WERI-Rb-1 (cell line): ENCODE measurements at regions not wholly inside any gene's neighbourhood (a gene's known extent, or its start where the extent isn't known, plus 50 kb on each side); places are given as distances from the start of the nearest gene placed in this dataset.

Source experiments
- DNase-seq: peaks from one replicate; pipeline ENCODE4 v3.0.0-alpha.2; 2020
- H3K27ac ChIP-seq: fragments of 250-450 bp; sonication (Bioruptor Pico); 2 replicates; pipeline ENCODE4 v1.5.1; 2020; ENCODE audit warnings: mild to moderate bottlenecking, moderate library complexity
- H3K27me3 ChIP-seq: fragments of 250-450 bp; sonication (Bioruptor Pico); 2 replicates; pipeline ENCODE4 v1.5.1; 2021; ENCODE audit warnings: mild to moderate bottlenecking, low read depth, moderate library complexity; ENCODE audit not compliant: insufficient read depth, severe bottlenecking
- H3K36me3 ChIP-seq: fragments of 250-450 bp; sonication (Bioruptor Pico); 2 replicates; pipeline ENCODE4 v1.5.1; 2020; ENCODE audit warnings: mild to moderate bottlenecking, moderate library complexity
- H3K4me3 ChIP-seq: 2 replicates; pipeline ENCODE4 v1.5.1; 2011; ENCODE audit warnings: low read depth, mild to moderate bottlenecking, control low read depth, low read length
- H3K9me3 ChIP-seq: fragments of 250-450 bp; sonication (Bioruptor Pico); 2 replicates; pipeline ENCODE4 v1.5.1; 2021; ENCODE audit warnings: mild to moderate bottlenecking, moderate library complexity; ENCODE audit not compliant: severe bottlenecking
- TF ChIP-seq, protein P1 (sequence below): IDR thresholded peaks from 2 replicates; pipeline ENCODE4 v1.5.1; 2011; ENCODE audit warnings: low read depth, mild to moderate bottlenecking, control low read depth, inconsistent platforms, low read length

GRCh38 chr5:20524991-20525529 lies 537.1 kb upstream of the CDH18 start:
- Histone ChIP-seq H3K9me3 (no peaks in the 10 kb centered on the region), H3K27ac (no peak overlapping the region), H3K4me3 (no peak overlapping the region), H3K36me3 (no peaks in the 10 kb centered on the region), H3K27me3 (no peaks in the 10 kb centered on the region)
- TF ChIP-seq, protein P1, sequence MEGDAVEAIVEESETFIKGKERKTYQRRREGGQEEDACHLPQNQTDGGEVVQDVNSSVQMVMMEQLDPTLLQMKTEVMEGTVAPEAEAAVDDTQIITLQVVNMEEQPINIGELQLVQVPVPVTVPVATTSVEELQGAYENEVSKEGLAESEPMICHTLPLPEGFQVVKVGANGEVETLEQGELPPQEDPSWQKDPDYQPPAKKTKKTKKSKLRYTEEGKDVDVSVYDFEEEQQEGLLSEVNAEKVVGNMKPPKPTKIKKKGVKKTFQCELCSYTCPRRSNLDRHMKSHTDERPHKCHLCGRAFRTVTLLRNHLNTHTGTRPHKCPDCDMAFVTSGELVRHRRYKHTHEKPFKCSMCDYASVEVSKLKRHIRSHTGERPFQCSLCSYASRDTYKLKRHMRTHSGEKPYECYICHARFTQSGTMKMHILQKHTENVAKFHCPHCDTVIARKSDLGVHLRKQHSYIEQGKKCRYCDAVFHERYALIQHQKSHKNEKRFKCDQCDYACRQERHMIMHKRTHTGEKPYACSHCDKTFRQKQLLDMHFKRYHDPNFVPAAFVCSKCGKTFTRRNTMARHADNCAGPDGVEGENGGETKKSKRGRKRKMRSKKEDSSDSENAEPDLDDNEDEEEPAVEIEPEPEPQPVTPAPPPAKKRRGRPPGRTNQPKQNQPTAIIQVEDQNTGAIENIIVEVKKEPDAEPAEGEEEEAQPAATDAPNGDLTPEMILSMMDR = no peak
- no peak for DNase-seq

DNA sequence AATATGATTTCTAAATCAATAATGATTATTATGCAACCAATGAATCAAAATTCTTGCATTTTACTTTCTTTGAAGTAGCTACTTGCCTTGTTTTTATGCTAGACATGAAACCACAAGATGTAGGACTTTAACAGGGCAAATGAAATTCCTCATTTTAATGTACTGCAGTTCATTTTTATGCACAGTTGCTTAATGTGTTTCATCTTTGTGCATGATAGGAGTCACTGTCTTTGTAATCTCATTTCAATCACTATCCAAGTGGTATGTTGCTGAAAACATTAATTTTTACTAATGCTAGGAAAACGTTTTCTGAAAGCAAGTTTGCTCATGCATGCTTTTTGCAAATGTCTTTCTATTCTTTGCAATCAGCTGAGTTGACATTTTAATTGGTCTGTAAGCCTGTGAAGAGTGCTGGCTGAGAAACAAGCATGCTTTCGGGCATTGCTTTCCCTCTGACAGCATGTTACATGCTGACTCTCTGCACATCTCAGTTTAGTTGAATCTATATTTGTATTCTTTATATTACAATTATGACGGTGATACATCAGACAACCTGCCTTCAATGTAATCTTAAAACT lies 535.0 kb upstream of the CDH18 start:
- TF ChIP-seq, protein P1 = no peak
- H3K9me3 ChIP-seq = no peaks in the 10 kb centered on the region
- DNase-seq = no peak
- H3K36me3 ChIP-seq = no peaks in the 10 kb centered on the region
- H3K27me3 ChIP-seq = no peaks in the 10 kb centered on the region
- H3K27ac ChIP-seq = no peak overlapping the region
- no peak overlapping the region for H3K4me3 ChIP-seq

GRCh38 chr5:20515606-20516005 lies 527.6 kb upstream of the CDH18 start:
- Histone ChIP-seq H3K27me3 (no peaks in the 10 kb centered on the region), H3K27ac (no peak overlapping the region), H3K36me3 (no peaks in the 10 kb centered on the region), H3K4me3 (no peak overlapping the region), H3K9me3 (no peaks in the 10 kb centered on the region)
- no peak for DNase-seq
- TF ChIP-seq, protein P1 = no peak

GRCh38 chr5:20514145-20514544 lies 526.1 kb upstream of the CDH18 start:
- no peaks in the 10 kb centered on the region for H3K36me3 ChIP-seq
- H3K4me3 ChIP-seq = no peak overlapping the region
- no peaks in the 10 kb centered on the region for H3K27me3 ChIP-seq
- TF ChIP-seq, protein P1 = no peak
- H3K27ac ChIP-seq = no peak overlapping the region
- DNase-seq = no peak
- H3K9me3 ChIP-seq = no peaks in the 10 kb centered on the region

- Histone ChIP-seq H3K27ac (no peak overlapping the region), H3K9me3 (no peaks in the 10 kb centered on the region), H3K27me3 (no peaks in the 10 kb centered on the region), H3K36me3 (no peaks in the 10 kb centered on the region), H3K4me3 (no peak overlapping the region)
- TF ChIP-seq, protein P1 = no peak
- no peak for DNase-seq
Measured at GRCh38 chr5:20500546-20500945, 512.5 kb upstream of the CDH18 start.

DNA sequence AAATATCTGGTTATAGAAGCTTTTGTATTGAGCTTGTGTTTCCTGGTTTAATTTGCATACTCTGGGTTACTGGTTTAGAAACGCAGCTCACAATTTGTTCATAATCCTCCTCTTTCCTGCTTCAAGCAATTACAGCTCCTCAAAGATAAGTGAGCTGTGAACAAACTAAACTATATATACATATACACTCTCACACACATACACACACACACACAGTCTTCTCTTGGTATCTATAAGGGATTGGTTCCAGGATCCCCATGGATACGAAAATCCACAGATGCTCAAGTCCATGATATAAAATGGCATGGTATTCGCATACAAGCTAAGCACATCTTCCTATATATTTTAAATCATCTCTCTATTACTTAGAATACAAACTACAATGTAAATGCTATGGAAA lies 510.9 kb upstream of the CDH18 start:
- H3K4me3 ChIP-seq = no peak overlapping the region
- DNase-seq = no peak
- no peaks in the 10 kb centered on the region for H3K27me3 ChIP-seq
- H3K36me3 ChIP-seq = no peaks in the 10 kb centered on the region
- no peaks in the 10 kb centered on the region for H3K9me3 ChIP-seq
- TF ChIP-seq, protein P1 = no peak
- no peak overlapping the region for H3K27ac ChIP-seq
